HEK293T (cell line): ENCODE measurements at regions not wholly inside any gene's neighbourhood (a gene's known extent, or its start where the extent isn't known, plus 50 kb on each side); places are given as distances from the start of the nearest gene placed in this dataset.

ENCODE experiments used
- BHLHE40 ChIP-seq: fragments of 450-650 bp; IDR thresholded peaks from 2 replicates; pipeline ENCODE4 v1.6.1; 2016; ENCODE audit warnings: mild to moderate bottlenecking, moderate library complexity, borderline replicate concordance
- FOXM1 ChIP-seq: fragments of 450-650 bp; IDR thresholded peaks from 2 replicates; pipeline ENCODE4 v1.6.1; 2017; ENCODE audit warnings: mild to moderate bottlenecking, borderline replicate concordance
- HDGF ChIP-seq: fragments of 450-650 bp; IDR thresholded peaks from 2 replicates; pipeline ENCODE4 v1.6.1; 2017; ENCODE audit warnings: antibody characterized with exemption, borderline replicate concordance
- SUZ12 ChIP-seq: fragments of 450-650 bp; IDR thresholded peaks from 2 replicates; pipeline ENCODE4 v1.6.1; 2016; ENCODE audit warnings: mild to moderate bottlenecking

DNA sequence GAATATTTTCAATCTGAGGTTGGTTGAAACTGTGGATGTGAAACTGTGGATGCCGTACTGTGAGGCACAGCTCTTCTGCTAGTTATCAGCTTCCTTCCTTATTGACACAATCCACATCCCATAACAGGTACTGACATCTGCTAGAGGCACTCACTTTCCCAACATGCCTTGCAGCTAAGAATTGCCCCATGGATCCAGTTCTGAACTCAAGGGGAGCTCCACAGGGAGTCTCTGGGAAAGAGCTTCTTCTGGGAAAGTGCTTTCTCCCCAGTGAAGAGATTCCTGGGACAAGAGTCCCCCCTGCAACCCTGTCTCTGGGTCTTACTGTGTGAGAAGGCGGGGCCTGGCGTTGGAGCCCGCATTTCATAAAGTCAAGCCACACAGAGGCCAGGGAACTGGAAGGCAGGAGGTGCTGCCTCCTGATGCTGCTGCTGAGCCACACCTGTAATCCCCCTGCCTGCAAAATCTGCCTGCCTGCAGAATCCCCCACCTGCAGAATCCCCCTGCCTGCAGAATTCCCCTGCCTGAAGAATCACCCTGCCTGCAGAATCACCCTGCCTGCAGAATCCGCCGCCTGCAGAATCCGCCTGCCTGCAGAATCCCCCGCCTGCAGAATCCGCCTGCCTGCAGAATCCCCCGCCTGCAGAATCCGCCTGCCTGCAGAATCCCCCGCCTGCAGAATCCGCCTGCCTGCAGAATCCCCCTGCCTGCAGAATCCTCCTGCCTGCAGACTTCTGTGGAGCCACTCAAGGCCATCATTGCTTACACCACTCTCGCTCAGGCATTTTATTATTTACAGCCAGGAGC lies 305.4 kb downstream of the FOXL1 start:
- TF ChIP-seq FOXM1 (no peak), BHLHE40 (no peak), SUZ12 (no peak), HDGF (no peak)
